Hippocampal formation (tissue), 2 donors: ENCODE measurements at regions not wholly inside any gene's neighbourhood (a gene's known extent, or its start where the extent isn't known, plus 50 kb on each side); places are given as distances from the start of the nearest gene placed in this dataset.
"Not testable (repeated sequence)": the region's sequence is repeated elsewhere in the genome, so short reads cannot be mapped to it uniquely, and the experiment has no call there.

Experiments used
- DNase-seq, 2 donors: peaks; one replicate each; lab custom pipeline; 2025; lab: John Stamatoyannopoulos, UW

GRCh38 chr6:112935402-112936078 is 588.4 kb downstream of the RFPL4B start:
- DNase-seq = no peak

GRCh38 chr6:112936079-112936472 is 588.9 kb downstream of the RFPL4B start:
- DNase-seq = no peak

GRCh38 chr6:112936504-112936903 is 589.4 kb downstream of the RFPL4B start:
- DNase-seq = no peak

GRCh38 chr6:112937690-112938089 is 590.6 kb downstream of the RFPL4B start:
- not testable (repeated sequence) for DNase-seq

GRCh38 chr6:112938650-112939049 is 591.5 kb downstream of the RFPL4B start:
- DNase-seq = no peak

GRCh38 chr6:112939563-112939962 is 592.4 kb downstream of the RFPL4B start:
- DNase-seq = no peak

GRCh38 chr6:112941613-112942012 is 594.5 kb downstream of the RFPL4B start:
- DNase-seq = no peak

GRCh38 chr6:112946051-112946450 is 598.9 kb downstream of the RFPL4B start:
- DNase-seq = no peak

GRCh38 chr6:112947507-112947906 is 600.4 kb downstream of the RFPL4B start:
- DNase-seq = no peak

GRCh38 chr6:112951829-112952228 is 604.7 kb downstream of the RFPL4B start:
- DNase-seq = no peak

GRCh38 chr6:112955743-112956142 is 608.6 kb downstream of the RFPL4B start:
- DNase-seq = not testable (repeated sequence)

- DNase-seq = no peak
Measured at GRCh38 chr6:112956696-112957535, 609.8 kb downstream of the RFPL4B start.

- DNase-seq = no peak
Measured at GRCh38 chr6:112957536-112957916, 610.4 kb downstream of the RFPL4B start.

GRCh38 chr6:112960130-112960529 is 613.0 kb downstream of the RFPL4B start:
- DNase-seq = not testable (repeated sequence)

GRCh38 chr6:112967974-112968373 is 620.8 kb downstream of the RFPL4B start:
- DNase-seq = no peak

- no peak for DNase-seq
Measured at GRCh38 chr6:112971651-112972050, 624.5 kb downstream of the RFPL4B start.

- DNase-seq = not testable (repeated sequence)
Measured at GRCh38 chr6:112974931-112975330, 627.8 kb downstream of the RFPL4B start.

- not testable (repeated sequence) for DNase-seq
Measured at GRCh38 chr6:112976579-112976978, 629.4 kb downstream of the RFPL4B start.

- DNase-seq = no peak
Measured at GRCh38 chr6:112979830-112980229, 632.7 kb downstream of the RFPL4B start.

GRCh38 chr6:112980676-112981075 is 633.5 kb downstream of the RFPL4B start:
- DNase-seq = no peak

- DNase-seq = no peak
Measured at GRCh38 chr6:112983713-112984261, 636.7 kb downstream of the RFPL4B start.

GRCh38 chr6:112984899-112985298 is 637.8 kb downstream of the RFPL4B start:
- no peak for DNase-seq

GRCh38 chr6:112986321-112986720 is 639.2 kb downstream of the RFPL4B start:
- no peak for DNase-seq
